ENCODE measurements at regions not wholly inside any gene's neighbourhood (a gene's known extent, or its start where the extent isn't known, plus 50 kb on each side); places are given as distances from the start of the nearest gene placed in this dataset.

DNA sequence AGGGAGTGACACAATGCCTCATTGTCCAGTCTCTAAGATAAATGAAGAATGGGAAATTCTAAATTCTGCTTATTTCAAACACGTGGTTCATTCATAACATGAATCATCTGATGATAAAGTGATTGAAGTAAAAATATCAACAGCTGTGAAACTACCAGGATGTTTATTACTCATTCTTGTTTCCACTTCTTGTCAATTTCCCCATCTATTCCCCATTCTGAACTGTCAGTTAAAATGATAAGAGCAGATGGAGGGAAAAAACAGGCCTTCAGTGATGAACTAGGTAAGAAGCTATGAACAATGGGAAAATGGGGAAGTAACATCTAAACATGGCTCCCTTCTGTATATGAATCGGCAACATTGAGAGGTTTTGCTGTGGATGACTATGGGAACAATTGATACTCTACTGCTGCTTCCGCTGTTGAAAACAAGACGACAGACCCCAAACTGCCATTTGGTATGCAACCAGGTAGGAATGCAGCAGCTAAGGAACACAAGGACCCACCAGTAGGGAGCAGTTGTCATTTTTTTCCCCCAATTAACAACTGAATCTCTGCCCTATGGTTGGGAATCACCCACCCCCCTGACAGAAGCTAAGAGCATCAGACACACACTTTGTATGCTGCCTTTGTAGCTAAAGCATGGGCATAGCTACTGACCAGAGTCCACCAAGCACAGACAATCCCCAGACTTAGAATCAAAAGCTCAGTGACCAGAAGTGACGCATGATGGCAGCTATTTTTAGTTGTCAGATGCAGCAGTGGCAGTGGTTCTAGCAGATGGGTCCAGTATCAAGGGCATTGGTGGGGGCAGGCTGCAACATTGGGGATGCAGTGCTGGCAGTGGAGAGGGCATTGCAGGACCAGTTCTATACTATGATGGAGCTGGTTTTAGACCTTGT, 52.9 kb upstream of the ZNF366 start:
- TF ChIP-seq, protein P1, sequence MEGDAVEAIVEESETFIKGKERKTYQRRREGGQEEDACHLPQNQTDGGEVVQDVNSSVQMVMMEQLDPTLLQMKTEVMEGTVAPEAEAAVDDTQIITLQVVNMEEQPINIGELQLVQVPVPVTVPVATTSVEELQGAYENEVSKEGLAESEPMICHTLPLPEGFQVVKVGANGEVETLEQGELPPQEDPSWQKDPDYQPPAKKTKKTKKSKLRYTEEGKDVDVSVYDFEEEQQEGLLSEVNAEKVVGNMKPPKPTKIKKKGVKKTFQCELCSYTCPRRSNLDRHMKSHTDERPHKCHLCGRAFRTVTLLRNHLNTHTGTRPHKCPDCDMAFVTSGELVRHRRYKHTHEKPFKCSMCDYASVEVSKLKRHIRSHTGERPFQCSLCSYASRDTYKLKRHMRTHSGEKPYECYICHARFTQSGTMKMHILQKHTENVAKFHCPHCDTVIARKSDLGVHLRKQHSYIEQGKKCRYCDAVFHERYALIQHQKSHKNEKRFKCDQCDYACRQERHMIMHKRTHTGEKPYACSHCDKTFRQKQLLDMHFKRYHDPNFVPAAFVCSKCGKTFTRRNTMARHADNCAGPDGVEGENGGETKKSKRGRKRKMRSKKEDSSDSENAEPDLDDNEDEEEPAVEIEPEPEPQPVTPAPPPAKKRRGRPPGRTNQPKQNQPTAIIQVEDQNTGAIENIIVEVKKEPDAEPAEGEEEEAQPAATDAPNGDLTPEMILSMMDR (conservative IDR thresholded peaks at IDR 0.05), result no peak
- TF ChIP-seq ZFX (IDR thresholded peaks at IDR 0.05), result no peak

All from C4-2B (cell line).